WERI-Rb-1 (cell line): ENCODE measurements at regions not wholly inside any gene's neighbourhood (a gene's known extent, or its start where the extent isn't known, plus 50 kb on each side); places are given as distances from the start of the nearest gene placed in this dataset.

ENCODE experiments used
- DNase-seq: peaks from one replicate; pipeline ENCODE4 v3.0.0-alpha.2; 2020
- H3K27ac ChIP-seq: fragments of 250-450 bp; sonication (Bioruptor Pico); 2 replicates; pipeline ENCODE4 v1.5.1; 2020; ENCODE audit warnings: mild to moderate bottlenecking, moderate library complexity
- H3K27me3 ChIP-seq: fragments of 250-450 bp; sonication (Bioruptor Pico); 2 replicates; pipeline ENCODE4 v1.5.1; 2021; ENCODE audit warnings: mild to moderate bottlenecking, low read depth, moderate library complexity; ENCODE audit not compliant: insufficient read depth, severe bottlenecking
- H3K36me3 ChIP-seq: fragments of 250-450 bp; sonication (Bioruptor Pico); 2 replicates; pipeline ENCODE4 v1.5.1; 2020; ENCODE audit warnings: mild to moderate bottlenecking, moderate library complexity
- H3K4me3 ChIP-seq: 2 replicates; pipeline ENCODE4 v1.5.1; 2011; ENCODE audit warnings: low read depth, mild to moderate bottlenecking, control low read depth, low read length
- H3K9me3 ChIP-seq: fragments of 250-450 bp; sonication (Bioruptor Pico); 2 replicates; pipeline ENCODE4 v1.5.1; 2021; ENCODE audit warnings: mild to moderate bottlenecking, moderate library complexity; ENCODE audit not compliant: severe bottlenecking
- CTCF ChIP-seq: IDR thresholded peaks from 2 replicates; pipeline ENCODE4 v1.5.1; 2011; ENCODE audit warnings: low read depth, mild to moderate bottlenecking, control low read depth, inconsistent platforms, low read length

GRCh38 chr6:56863366-56863765 is 91.5 kb upstream of the BEND6 start:
- no peak for TF ChIP-seq CTCF
- Histone ChIP-seq H3K36me3 (no peaks in the 10 kb centered on the region), H3K27me3 (no peaks in the 10 kb centered on the region), H3K4me3 (no peak overlapping the region), H3K27ac (no peak overlapping the region), H3K9me3 (no peaks in the 10 kb centered on the region)
- DNase-seq: no peak

GRCh38 chr6:56862415-56863175 is 92.3 kb upstream of the BEND6 start:
- H3K9me3 ChIP-seq: no peaks in the 10 kb centered on the region
- H3K27ac ChIP-seq: no peak overlapping the region
- no peaks in the 10 kb centered on the region for H3K36me3 ChIP-seq
- H3K4me3 ChIP-seq: no peak overlapping the region
- DNase-seq: no peak
- TF ChIP-seq CTCF: no peak
- H3K27me3 ChIP-seq: no peaks in the 10 kb centered on the region

GRCh38 chr6:56860475-56860874 is 94.4 kb upstream of the BEND6 start:
- Histone ChIP-seq H3K36me3 (no peaks in the 10 kb centered on the region), H3K27me3 (no peaks in the 10 kb centered on the region), H3K27ac (no peak overlapping the region), H3K4me3 (no peak overlapping the region), H3K9me3 (no peaks in the 10 kb centered on the region)
- DNase-seq: no peak
- no peak for TF ChIP-seq CTCF

GRCh38 chr6:56856036-56856580 is 98.8 kb upstream of the BEND6 start:
- no peak overlapping the region for H3K4me3 ChIP-seq
- no peak overlapping the region for H3K27ac ChIP-seq
- H3K36me3 ChIP-seq: no peaks in the 10 kb centered on the region
- no peak for DNase-seq
- no peak for TF ChIP-seq CTCF
- H3K9me3 ChIP-seq: no peaks in the 10 kb centered on the region
- no peaks in the 10 kb centered on the region for H3K27me3 ChIP-seq

GRCh38 chr6:56854086-56854485 is 100.8 kb upstream of the BEND6 start:
- no peaks in the 10 kb centered on the region for H3K27me3 ChIP-seq
- DNase-seq: no peak
- no peaks in the 10 kb centered on the region for H3K36me3 ChIP-seq
- TF ChIP-seq CTCF: no peak
- no peak overlapping the region for H3K4me3 ChIP-seq
- H3K27ac ChIP-seq: no peak overlapping the region
- H3K9me3 ChIP-seq: no peaks in the 10 kb centered on the region

- no peaks in the 10 kb centered on the region for H3K27me3 ChIP-seq
- H3K9me3 ChIP-seq: no peaks in the 10 kb centered on the region
- no peak overlapping the region for H3K27ac ChIP-seq
- no peak for DNase-seq
- no peak for TF ChIP-seq CTCF
- no peak overlapping the region for H3K4me3 ChIP-seq
- no peaks in the 10 kb centered on the region for H3K36me3 ChIP-seq
Measured at GRCh38 chr6:56853541-56853940, 101.4 kb upstream of the BEND6 start.
